NCI-H748 (cell line): ENCODE measurements at regions not wholly inside any gene's neighbourhood (a gene's known extent, or its start where the extent isn't known, plus 50 kb on each side); places are given as distances from the start of the nearest gene placed in this dataset.

Experiments
- DNase-seq: peaks from one replicate; lab custom pipeline; 2025; ENCODE audit not compliant: unreplicated experiment; lab: John Stamatoyannopoulos, UW

DNA sequence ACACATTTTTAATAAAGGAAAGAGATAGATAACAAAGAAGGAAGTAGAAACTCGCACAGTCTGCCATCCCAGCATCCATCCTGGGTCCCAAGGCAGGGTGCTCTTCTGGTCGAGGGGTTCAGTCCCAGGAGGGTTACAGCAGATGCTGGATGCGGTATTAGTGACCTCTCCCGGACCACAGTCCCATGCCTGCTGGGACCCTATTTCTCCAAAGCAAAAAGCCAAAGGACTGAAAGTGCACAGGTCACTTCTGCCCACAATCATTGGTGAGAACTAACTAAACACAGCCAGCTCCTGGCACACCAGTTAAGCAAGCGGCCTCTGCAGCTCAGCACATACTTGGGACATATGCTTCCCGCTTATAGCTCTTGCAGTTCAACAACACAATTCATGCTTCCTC lies 96.1 kb upstream of the HABP2 start:
- no peak for DNase-seq

DNA sequence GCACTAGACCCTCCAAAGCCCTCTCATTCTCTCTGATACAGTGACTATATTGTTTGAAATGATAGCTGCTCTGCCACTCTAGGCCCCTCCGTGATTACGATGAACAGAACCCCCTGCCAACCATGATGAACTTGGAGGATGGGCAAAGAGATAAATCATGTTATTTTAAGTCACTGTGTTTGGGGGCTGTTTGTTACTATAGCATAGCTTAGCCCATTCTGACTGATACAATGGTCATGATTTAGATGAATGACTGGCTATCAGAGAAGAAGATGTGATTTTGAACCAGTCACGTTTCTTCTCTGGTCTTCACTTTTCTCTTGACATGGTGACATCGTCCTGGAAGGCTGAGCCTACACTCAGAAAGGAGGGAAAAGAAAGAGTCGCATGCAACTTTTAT lies 95.4 kb upstream of the HABP2 start:
- no peak for DNase-seq

DNA sequence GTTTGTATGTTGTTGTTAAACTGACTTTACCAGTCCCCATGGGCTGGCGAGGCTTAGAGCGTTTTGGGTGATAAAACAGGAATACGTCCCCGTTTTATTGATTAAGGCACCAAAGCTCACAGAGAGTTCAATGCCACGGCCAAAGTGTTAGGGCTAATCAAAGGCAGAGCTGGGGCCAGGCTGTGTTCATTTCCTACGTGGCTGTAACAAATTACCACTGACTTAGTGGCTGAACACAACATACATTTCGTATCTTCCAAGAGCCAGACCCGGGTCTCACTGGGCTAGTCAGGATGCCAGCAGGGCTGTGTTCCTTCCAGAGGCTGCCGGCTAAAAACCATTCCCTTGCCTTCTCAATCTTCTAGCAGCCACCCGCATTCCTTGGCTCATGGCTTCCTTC lies 94.4 kb upstream of the HABP2 start:
- no peak for DNase-seq

DNA sequence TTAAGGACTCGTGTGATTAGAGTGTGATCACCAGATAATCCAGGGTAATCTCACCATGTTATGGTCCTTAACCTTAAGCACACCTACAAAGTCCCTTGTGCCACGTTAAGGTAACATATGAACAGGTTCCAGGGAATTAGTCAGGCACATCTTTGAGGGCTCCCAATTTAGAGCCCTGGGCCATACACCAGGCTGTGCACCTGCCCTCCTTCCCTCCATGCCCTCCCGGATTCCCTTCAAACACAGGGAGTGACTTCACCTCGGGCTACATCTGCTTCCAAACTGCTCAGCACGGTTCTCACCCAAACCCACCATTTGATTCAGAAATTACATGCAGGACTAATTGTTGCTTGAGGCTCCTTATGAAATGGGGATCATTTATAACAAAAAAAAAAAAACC lies 93.9 kb upstream of the HABP2 start:
- no peak for DNase-seq

DNA sequence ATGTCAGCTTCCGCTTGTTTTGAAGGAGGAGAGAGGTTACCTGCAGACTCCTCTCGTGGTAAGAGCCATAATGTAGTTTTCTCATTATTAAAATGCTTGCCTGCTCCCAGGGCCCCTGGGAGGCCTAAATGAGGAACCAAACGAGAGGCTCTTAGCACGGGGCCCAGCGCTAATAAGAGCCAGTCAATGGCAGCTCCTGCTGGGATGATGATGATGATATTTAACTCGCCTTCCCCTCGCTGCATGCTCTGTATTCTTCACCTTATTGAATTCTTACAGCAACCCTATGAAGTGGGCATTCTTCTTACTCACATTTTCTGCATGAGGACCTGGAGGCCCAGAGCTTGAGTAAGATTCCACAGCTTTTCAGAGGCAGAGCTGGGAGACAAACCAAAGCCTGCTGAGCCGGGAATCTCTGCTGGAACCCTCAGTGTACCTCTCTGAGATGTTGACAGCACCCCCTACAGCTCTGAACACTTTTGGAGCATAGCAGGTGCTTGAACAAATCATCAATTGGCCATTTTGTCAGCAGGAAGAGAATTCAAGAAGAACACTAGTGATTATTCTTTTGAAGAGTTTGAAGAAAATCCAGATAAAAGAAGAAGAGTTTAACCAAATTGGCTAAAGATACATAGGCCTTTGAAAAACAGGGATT lies 93.1 kb upstream of the HABP2 start:
- DNase-seq = peak; percentile 51

DNA sequence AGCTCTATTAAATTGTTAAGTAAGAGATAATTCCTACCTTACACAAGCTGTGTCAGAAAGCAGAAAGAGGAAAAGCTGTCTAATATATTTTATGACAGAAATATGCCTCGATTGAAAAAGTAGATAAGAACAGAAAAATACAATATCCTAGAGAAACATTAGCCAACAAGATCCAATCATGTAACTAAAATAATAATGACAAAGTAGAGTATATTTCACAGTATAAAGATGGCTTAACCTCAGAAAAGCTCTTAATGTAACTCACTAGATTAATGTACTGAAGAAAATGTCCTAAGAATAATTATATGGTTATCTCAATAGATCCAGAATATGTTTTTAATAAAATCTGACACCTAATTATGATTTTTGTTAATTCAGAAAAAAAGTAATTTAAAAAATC lies 89.8 kb upstream of the HABP2 start:
- DNase-seq = no peak

DNA sequence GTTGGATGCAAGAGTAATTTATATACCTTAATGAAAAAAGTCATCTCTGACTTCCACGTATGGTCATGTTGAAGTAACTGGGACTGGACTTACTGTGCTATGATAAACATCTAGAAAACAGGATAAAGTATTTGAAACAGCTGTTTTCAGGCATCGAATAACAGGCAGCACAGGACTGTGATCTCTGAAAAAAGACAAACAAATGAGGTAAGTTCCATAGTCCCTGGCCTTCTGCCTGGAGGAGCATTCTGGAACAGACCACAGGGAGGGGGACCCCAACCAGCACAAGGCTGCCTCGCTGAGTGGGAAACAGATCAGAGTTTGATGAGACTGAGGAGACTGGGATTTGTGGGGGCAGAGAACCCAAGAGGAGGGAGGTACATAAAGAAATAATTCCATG lies 89.1 kb upstream of the HABP2 start:
- no peak for DNase-seq

DNA sequence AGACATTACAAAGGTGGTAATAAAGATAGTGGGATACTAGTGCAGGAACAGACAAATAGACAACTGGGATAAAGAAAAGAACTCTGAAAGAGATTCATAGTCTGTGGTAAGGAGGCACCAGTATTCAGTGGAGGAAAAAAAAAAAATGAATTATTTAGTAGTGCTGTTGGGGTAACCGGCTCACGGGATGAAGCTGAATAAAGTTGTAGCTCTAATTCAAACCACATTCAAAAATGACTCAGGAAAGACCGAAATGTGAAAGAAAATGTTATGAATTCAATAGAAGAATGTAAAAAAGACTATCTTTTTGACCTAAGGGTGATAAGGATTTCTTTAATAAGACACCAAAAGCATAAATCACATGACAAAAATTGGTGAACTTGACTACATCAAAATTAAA lies 83.1 kb upstream of the HABP2 start:
- no peak for DNase-seq

DNA sequence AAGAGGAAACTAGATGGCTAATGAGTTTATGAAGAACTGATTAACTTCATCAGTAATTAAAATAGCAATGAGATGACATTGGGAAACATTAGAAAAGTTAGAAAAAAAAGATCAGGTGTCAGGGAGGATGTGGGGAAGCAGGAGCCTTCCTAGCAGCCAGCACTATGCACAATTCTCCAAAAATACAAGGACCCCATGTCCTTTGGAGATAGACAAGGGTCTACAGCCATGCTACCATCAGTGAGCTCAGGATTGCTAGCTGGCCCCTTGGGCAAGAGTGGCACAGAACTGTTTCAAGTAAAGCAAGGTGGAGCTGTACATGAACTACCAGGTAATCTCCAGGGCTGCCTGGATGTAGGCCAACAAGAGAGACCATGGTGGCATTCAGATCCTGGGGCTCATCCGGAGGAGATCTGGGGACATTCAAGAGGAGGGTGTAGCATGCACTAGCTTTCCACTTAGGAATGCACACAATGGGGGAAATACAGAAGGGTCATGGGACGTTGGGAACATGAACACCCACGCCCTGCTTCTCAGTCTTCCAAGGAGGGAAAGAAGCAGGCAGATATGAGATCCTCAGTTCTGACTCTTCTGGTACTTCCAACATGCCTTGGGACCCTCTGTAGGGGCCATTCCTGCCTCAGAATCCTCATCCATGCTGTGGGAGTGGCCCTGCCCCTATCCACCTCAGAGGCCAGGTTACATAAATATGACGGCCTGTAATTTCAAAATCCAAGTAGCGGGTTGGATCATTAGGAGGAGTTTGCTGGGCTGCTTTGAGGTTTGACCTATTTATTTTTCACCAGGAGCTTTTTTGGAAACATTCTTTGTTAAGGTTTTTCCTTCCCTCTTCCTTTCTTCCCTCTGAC lies 82.2 kb upstream of the HABP2 start:
- no peak for DNase-seq

DNA sequence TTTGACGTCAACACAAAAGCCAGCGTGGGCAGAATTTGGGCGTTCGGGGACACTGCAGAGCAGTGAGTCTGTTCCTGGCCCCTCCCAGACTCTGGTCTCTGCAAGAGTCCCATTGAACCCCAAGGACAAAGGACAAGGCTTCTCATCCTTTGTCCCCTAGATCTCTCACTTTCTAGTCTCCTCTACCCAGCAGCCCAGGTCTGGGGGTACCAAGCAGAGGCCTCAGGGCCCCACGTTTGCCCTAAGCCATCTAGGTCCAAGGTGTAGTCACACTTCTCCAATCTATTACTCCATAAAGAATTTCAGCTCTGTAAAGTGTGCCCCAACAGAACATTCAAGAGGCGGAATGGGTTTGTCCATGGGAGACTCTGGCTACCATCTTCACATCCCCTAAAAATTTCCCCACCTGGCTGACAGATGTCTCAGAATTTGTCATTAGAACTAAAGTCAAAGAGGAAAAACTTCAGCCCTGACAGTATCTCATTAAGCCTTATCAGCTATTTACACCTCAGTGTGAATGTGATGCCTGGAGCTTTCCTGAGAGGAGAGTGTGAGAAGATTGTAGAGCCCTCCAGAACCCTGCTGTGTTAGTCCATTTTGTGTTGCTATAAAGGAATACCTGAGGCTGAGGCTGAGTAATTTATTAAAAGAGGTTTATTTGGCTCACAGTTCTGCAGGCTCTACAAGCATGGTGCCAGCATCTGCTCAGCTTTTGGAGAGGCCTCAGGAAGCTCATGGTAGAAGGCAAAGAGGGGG lies 81.4 kb upstream of the HABP2 start:
- DNase-seq = no peak

DNA sequence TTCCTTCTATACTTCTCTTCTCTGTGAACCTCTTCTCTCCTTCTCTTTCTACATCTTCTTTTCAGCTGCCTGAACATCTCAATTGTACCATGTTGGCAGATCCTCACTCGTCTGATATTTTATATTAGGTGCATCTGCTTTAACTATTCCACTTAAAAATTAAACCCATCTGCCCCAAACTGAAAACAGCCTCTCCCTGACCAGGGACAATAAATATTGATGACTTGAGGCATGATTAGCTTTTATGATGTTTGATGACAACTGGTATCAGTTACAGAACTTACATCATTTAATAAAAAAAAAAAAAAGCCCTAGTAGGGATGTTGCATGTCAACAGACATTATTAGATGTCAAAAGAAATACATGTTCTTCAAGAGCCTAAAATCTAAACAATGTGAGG lies 79.8 kb upstream of the HABP2 start:
- DNase-seq = no peak

DNA sequence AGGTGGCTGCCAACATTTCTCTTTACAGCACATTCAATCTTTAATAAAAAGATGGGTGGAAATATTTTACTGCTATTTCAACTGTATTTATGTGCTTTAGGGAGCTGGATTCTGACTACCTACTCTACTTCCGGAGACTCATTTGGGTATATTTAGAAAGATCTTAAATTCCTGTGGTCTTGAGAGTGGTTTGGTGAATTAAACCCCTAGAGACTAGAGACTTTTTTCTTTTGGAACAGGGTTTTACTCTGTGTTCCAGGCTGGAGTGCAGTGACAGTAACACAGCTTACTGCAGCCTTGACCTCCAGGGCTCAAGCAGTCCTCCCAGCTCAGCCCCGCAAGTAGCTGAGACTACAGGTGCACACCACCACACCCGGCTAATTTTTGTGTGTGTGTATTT lies 79.0 kb upstream of the HABP2 start:
- DNase-seq = no peak

DNA sequence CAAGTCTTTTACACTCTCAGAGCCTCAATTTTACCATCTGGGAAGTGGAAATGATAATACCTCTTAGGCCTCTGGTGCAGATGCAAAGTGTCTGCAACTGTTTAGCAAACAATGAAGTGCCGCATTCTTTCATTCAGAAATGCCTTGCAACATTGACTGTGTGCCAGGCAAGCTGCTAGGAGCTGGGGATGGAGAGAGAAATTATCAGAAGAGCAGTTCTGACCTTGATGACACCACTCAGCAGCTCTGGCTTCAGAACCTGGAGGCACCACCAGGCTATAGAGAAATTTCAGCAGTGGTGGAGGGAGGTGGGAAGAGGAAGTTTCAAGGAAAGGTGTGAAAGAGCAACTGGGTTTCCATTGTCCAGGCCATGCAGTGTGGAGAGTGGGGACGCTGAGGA lies 78.1 kb upstream of the HABP2 start:
- no peak for DNase-seq

DNA sequence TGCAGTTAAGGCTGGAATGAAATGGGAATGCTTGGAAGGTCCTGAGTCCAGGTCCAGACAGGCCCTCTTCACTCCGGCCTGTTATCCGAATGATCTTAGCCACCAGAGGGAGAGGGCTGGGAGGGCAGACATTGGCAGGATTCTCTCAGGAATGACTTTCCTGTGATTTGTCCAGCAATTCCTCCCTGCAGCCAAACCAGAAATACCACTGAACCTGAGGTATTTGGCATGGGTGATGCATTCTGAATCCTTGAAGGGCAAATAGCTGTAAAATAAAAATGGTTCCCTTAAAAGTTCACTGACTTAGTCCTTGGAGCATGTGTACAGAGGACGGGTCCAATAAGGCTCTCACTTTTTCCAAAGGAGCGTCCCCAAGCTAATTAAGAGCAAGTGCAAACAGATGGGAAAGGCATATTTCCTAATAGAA lies 77.5 kb upstream of the HABP2 start:
- no peak for DNase-seq

DNA sequence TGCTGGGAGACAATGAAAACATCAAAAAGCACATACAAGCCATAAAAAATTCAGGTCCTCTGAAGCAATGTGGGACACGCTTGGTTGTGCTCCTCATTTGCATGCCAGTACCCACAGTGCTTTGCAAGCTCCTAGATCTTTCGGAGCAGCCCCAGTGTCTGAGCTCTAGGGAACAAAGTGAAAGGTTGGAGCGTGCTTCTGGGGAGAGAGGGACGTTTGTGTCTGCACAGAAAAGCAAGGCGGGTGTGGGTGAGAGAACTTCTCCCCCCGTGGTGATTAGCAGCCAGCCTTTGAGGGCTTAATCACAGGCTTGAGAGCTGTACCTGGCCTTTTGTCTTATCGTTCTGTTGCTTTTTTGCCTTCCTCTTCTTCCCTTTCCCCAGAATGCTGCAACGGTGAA lies 76.7 kb upstream of the HABP2 start:
- no peak for DNase-seq

DNA sequence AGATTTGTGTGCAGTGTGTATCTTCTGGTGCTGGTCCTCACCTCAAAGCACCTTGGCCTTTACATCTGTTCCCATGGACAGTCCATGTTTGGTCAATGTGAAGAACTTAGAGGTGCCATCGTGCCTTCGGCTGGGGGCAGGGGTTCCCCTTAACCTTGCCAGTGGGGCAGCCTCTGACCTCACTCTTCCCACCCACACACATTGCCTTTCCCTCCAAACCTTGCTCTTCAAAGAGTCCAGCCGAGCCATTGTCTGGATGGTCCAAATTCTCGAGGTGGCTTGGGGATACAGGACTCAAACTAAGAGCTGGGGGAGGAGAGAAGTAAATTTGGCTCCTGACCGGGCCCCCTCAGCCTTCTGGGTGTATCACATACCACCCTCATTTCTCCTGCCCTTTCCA lies 76.2 kb upstream of the HABP2 start:
- DNase-seq = no peak

DNA sequence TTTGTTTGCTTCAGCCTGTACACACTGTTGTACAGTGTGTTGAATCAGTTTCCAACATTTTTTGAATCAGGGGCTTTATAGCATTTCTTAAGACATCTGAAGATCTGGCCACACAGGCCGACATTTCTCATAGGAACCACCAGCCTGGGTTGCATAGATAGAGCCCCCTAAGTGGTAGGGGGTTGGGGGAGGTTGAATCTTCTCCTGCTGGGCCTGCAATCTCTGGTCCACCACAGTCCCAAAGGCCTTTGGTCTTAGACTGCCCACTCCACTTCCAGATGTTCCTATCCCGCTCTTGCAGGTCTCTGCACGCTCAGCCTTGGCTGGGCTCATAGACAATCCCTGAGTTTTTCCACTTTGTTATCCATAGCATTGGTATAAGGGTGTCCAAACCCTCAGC lies 75.4 kb upstream of the HABP2 start:
- DNase-seq = no peak

DNA sequence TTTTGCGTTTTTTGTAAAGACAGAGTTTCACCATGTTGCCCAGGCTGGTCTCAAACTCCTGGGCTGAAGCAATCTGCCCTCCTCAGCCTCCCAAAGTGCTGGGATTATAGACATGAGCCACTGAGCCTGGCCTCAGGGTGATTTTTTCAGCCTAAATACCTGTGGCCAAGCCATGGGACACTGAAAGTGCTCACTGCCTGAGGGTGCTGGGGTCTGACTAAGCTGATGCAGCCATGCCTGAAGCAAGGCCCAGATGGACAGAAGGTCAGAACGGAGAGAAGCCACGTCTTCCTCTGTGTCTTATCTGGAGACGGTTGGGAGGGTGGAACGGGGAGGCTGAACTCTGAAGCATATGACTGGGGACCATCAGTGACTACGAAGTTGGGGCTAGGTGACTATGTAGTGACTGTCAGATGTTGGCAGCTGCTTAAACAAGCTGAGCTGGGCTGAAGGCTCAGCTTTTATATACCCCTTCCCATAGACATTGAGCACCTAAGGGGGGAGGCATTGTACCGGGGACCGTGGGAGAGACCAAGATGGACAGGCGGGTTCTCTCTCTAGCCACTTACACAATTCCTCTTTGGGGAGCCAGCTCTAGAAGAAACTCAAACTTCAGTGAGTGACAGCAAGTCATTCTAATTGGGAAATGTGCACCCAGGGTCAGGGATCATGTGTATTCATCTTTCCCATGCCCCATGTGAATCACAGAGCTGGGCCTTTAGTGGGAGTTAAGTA lies 73.3 kb upstream of the HABP2 start:
- DNase-seq = no peak

DNA sequence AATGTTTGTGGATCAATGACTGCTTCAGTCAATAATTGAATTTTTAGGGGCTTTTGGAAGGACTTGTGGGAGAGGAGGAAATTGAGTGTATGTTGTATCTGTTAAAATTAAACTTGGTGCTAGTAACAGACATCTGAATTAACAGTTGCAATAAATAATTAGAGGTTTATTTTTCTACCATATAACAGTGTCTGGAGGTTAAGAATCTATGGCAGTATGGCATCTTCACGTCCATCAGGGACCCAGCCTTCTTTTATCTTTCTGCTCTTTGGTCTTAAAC lies 72.8 kb upstream of the HABP2 start:
- no peak for DNase-seq

DNA sequence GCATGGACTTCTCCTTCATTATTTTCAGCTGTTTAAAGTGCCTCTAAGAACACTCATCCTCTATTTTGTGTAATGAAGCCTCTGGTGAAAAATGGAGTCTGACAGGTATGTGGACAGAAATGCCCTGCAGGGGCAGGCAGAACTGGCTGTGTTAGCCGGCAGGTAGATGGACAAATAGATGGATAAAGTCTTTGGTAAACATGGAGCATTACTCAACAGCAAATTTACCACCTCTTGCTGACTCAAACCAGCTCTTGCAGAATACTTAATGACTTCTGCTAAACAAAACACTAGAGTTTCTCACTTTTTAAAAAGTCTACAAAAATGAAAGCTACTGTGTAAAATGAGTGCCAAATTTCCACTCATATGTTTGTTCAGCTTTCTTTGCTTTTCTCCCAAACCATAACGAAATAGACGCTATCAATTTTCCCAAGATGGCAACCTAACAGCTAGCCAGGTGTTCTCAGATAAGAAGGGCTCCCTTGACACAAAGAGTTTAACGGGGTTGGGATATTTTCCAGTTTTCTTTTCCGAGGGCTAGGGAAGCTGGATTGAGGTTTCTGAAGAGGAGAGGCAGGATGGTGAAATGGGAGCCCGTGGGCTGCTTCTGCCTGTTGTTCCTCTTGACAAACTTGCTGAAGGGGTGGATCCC lies 71.9 kb upstream of the HABP2 start:
- DNase-seq = peak; percentile 68

DNA sequence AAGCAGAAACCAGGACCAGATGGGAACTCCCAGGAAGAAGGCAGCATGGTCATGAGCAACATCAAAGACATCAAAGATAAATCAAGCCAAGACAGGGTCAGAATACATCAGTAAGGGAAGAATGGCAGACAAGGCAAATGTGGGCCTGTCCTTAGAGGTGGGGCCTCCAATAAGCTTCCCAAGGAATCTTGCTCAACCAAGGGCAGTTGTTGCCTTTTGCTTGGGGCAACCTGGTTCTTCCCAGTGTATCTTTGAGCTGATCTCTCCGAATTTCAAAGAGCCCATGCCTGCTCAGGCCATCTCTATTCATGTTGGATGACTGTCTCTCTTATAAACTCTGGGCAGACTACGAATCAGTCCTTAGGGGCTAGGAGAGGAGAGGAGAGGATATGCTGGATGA lies 68.4 kb upstream of the HABP2 start:
- DNase-seq = no peak
